Transverse colon (tissue), 4 donors: ENCODE measurements at regions not wholly inside any gene's neighbourhood (a gene's known extent, or its start where the extent isn't known, plus 50 kb on each side); places are given as distances from the start of the nearest gene placed in this dataset.

ENCODE experiments used
- CTCF ChIP-seq, 5 experiments: fragments of 200-600 bp in 3 of 5; fragments of 450-650 bp in 2 of 5; sonication (generic) in 3 of 5; IDR thresholded peaks; 1 replicate in 2 of 5; 2 replicates in 3 of 5; pipeline ENCODE4 v1.5.1; 2016 to 2017; ENCODE audit warnings: antibody characterized with exemption in 5 of 5, inconsistent platforms in 3 of 5, mild to moderate bottlenecking in 2 of 5, moderate library complexity in 1 of 5
- EP300 ChIP-seq: sonication (generic); formaldehyde crosslinking; IDR thresholded peaks from one replicate; pipeline ENCODE4 v1.6.1; 2017; ENCODE audit warnings: antibody characterized with exemption, low read depth
- POLR2A ChIP-seq: fragments of 450-650 bp; IDR thresholded peaks from one replicate; pipeline ENCODE4 v1.6.1; 2016; ENCODE audit warnings: antibody characterized with exemption, mild to moderate bottlenecking, moderate library complexity
- POLR2AphosphoS5 ChIP-seq, 3 donors: sonication (generic); formaldehyde crosslinking; IDR thresholded peaks; one replicate each; pipeline ENCODE4 v1.6.1; 2016; ENCODE audit warnings: antibody characterized with exemption in 3 of 3

DNA sequence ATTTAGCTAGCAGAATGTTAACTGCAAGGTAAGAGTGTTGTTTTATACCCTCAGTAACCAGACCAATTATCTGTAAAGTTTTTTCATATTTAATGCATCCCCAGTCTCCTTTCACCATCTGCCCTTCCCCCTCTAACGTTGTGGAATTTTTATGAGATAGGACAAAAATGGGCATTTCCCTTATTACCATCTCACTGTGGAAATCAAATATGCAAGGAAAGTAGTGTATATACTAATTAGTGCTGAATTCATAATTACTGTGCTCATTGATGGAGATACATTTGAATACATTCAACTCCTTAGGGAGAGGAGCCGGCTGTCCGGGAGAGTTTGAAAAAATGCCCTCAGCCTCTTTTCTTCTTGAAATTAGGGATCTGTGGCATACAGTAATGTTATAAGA, 423.4 kb upstream of the MGMT start:
- TF ChIP-seq CTCF (IDR thresholded peaks at IDR 0.05), result no peak
- TF ChIP-seq POLR2A, result no peak
- no peak for TF ChIP-seq POLR2AphosphoS5 (IDR thresholded peaks at IDR 0.05)
- no peak for TF ChIP-seq EP300
